Cerebellar nuclear complex (tissue), 1 donor: ENCODE measurements at regions not wholly inside any gene's neighbourhood (a gene's known extent, or its start where the extent isn't known, plus 50 kb on each side); places are given as distances from the start of the nearest gene placed in this dataset.
"Not testable (repeated sequence)": the region's sequence is repeated elsewhere in the genome, so short reads cannot be mapped to it uniquely, and the experiment has no call there.

Experiments
- DNase-seq, 2 experiments: peaks; one replicate each; lab custom pipeline; 2025; lab: John Stamatoyannopoulos, UW

GRCh38 chr10:33101392-33101787 is 143.4 kb upstream of the ITGB1 start:
- no peak for DNase-seq

- DNase-seq: no peak
Observed at GRCh38 chr10:33100781-33101391, 142.9 kb upstream of the ITGB1 start.

GRCh38 chr10:33099748-33100147 is 141.7 kb upstream of the ITGB1 start:
- DNase-seq: no peak

- no peak for DNase-seq
Observed at GRCh38 chr10:33098951-33099663, 141.1 kb upstream of the ITGB1 start.

- no peak for DNase-seq
Observed at GRCh38 chr10:33095867-33096815, 138.1 kb upstream of the ITGB1 start.

GRCh38 chr10:33094263-33095051 is 136.4 kb upstream of the ITGB1 start:
- DNase-seq: no peak

- DNase-seq: no peak
Observed at GRCh38 chr10:33093362-33093761, 135.3 kb upstream of the ITGB1 start.

- DNase-seq: no peak
Observed at GRCh38 chr10:33092596-33092995, 134.6 kb upstream of the ITGB1 start.

GRCh38 chr10:33091201-33091600 is 133.2 kb upstream of the ITGB1 start:
- DNase-seq: no peak

GRCh38 chr10:33088990-33089389 is 131.0 kb upstream of the ITGB1 start:
- no peak for DNase-seq

GRCh38 chr10:33087922-33088321 is 129.9 kb upstream of the ITGB1 start:
- DNase-seq: no peak

GRCh38 chr10:33087152-33087551 is 129.1 kb upstream of the ITGB1 start:
- DNase-seq: no peak

GRCh38 chr10:33086100-33086499 is 128.1 kb upstream of the ITGB1 start:
- DNase-seq: no peak

GRCh38 chr10:33085313-33085833 is 127.3 kb upstream of the ITGB1 start:
- DNase-seq: no peak

GRCh38 chr10:33084453-33084852 is 126.4 kb upstream of the ITGB1 start:
- no peak for DNase-seq

GRCh38 chr10:33082373-33082895 is 124.4 kb upstream of the ITGB1 start:
- DNase-seq: no peak

- not testable (repeated sequence) for DNase-seq
Observed at GRCh38 chr10:33080467-33080866, 122.4 kb upstream of the ITGB1 start.

- no peak for DNase-seq
Observed at GRCh38 chr10:33074443-33074842, 116.4 kb upstream of the ITGB1 start.

GRCh38 chr10:33073641-33074415 is 115.8 kb upstream of the ITGB1 start:
- no peak for DNase-seq

GRCh38 chr10:33071857-33072256 is 113.8 kb upstream of the ITGB1 start:
- DNase-seq: no peak

GRCh38 chr10:33070101-33070500 is 112.1 kb upstream of the ITGB1 start:
- no peak for DNase-seq
